HepG2 (cell line): ENCODE measurements at regions not wholly inside any gene's neighbourhood (a gene's known extent, or its start where the extent isn't known, plus 50 kb on each side); places are given as distances from the start of the nearest gene placed in this dataset.

ENCODE experiments used
- ATAC-seq: fragments of 200-7000 bp; cut with Tn5 transposase; 3 replicates; pipeline ENCODE4 v1.9.1; 2020; ENCODE audit warnings: mild to moderate bottlenecking, moderate library complexity
- BruUV-seq: library from RNA; stranded (reverse); fragments of 400-500 nt; replicated peaks from 2 replicates; lab custom pipeline; 2021; lab: Mats Ljungman, UMichigan
- CTCF ChIA-PET: fragments of 300-600 bp; formaldehyde crosslinking; extraction: SDS; loops from one replicate; lab custom pipeline; 2021; ENCODE audit warnings: low total read pairs, inconsistent platforms, low intra/inter-chr PET ratio; lab: Yijun Ruan, JAX
- POLR2A ChIA-PET: fragments of 350-600 bp; sonication (Branson Sonifier 250); formaldehyde crosslinking; loops from one replicate; lab custom pipeline; 2020; ENCODE audit warnings: antibody characterized with exemption, inconsistent platforms; lab: Yijun Ruan, JAX
- DNase-seq: peaks from one replicate; pipeline ENCODE4 v3.0.0-alpha.2; 2015; ENCODE audit warnings: low spot score
- FAIRE-seq: peaks from 3 replicates; lab custom pipeline; 2011; peaks lifted over from hg19 to GRCh38; lab: Jason Lieb, UNC
- H2AFZ ChIP-seq: one replicate; pipeline ENCODE4 v1.6.1; 2011; ENCODE audit warnings: low read length, inconsistent platforms
- H3K27ac ChIP-seq: fragments of 300-600 bp; 3 replicates; pipeline ENCODE4 v1.8.0; 2011; ENCODE audit warnings: mixed run types, mild to moderate bottlenecking, mixed read lengths, low read length, inconsistent platforms; ENCODE audit not compliant: insufficient read depth; ENCODE audit errors: extremely low read length
- H3K27me3 ChIP-seq, 2 experiments: fragments of 200-600 bp in 1 of 2; 2 replicates in 1 of 2; 3 replicates in 1 of 2; pipeline versions ENCODE4 v1.6.0 to v1.8.0; 2011; ENCODE audit warnings: low read length in 2 of 2, mild to moderate bottlenecking in 2 of 2, moderate library complexity in 2 of 2, inconsistent platforms in 1 of 2; ENCODE audit not compliant: insufficient read depth in 2 of 2, control insufficient read depth in 1 of 2
- H3K36me3 ChIP-seq, 2 experiments: fragments of 200-600 bp in 1 of 2; replicated peaks in 1 of 2; 2 replicates in 1 of 2; 3 replicates in 1 of 2; pipeline versions ENCODE4 v1.5.1 to v1.8.0; 2011; ENCODE audit warnings: low read length in 2 of 2, inconsistent platforms in 1 of 2; ENCODE audit not compliant: insufficient read depth in 2 of 2, control insufficient read depth in 1 of 2
- H3K4me1 ChIP-seq: 2 replicates; pipeline ENCODE4 v1.5.1; 2012; ENCODE audit warnings: low read length, inconsistent platforms; ENCODE audit not compliant: insufficient read depth
- H3K4me2 ChIP-seq: 2 replicates; pipeline ENCODE4 v1.6.0; 2011; ENCODE audit warnings: low read depth, low read length, inconsistent platforms
- H3K4me3 ChIP-seq, 3 experiments: fragments of 200-600 bp in 1 of 3; sonication (generic), shearing (Covaris generic) in 1 of 3; replicated peaks in 1 of 3; 2 replicates each; pipeline ENCODE4 v1.5.1; 2011 to 2016; ENCODE audit warnings: low read length in 3 of 3, inconsistent platforms in 2 of 3, low read depth in 2 of 3, mild to moderate bottlenecking in 2 of 3, control low read depth in 1 of 3, mixed read lengths in 1 of 3; ENCODE audit not compliant: insufficient read depth in 1 of 3
- H3K79me2 ChIP-seq: one replicate; pipeline ENCODE4 v1.6.1; 2011; ENCODE audit warnings: low read length, inconsistent platforms; ENCODE audit not compliant: insufficient read depth
- H3K9ac ChIP-seq: 2 replicates; pipeline ENCODE4 v1.6.0; 2011; ENCODE audit warnings: mild to moderate bottlenecking, low read depth, low read length, inconsistent platforms; ENCODE audit not compliant: insufficient read depth
- H3K9me3 ChIP-seq: 2 replicates; pipeline ENCODE4 v1.5.1; 2012; ENCODE audit warnings: mild to moderate bottlenecking, low read length
- H4K20me1 ChIP-seq: 2 replicates; pipeline ENCODE4 v1.6.0; 2011; ENCODE audit warnings: inconsistent platforms, mild to moderate bottlenecking, low read length, moderate library complexity; ENCODE audit not compliant: insufficient read depth
- BRCA1 ChIP-seq: sonication (generic); formaldehyde crosslinking; IDR thresholded peaks from 2 replicates; pipeline ENCODE4 v1.4.0; 2020; ENCODE audit warnings: missing genetic modification reagents
- EED ChIP-seq: sonication (generic); formaldehyde crosslinking; IDR thresholded peaks from 2 replicates; pipeline ENCODE4 v1.5.0; 2020; ENCODE audit warnings: mild to moderate bottlenecking, missing genetic modification reagents
- ELF1 ChIP-seq: sonication (generic); formaldehyde crosslinking; IDR thresholded peaks from 2 replicates; pipeline ENCODE4 v1.4.0; 2020; ENCODE audit warnings: missing genetic modification reagents
- HNRNPUL1 ChIP-seq: fragments of 200-400 bp; formaldehyde crosslinking; IDR thresholded peaks from 2 replicates; pipeline ENCODE4 v1.6.1; 2017; ENCODE audit warnings: low read depth, mild to moderate bottlenecking, low read length, moderate library complexity
- PAX8 ChIP-seq: sonication (generic); formaldehyde crosslinking; IDR thresholded peaks from 2 replicates; pipeline ENCODE4 v1.8.0; 2022; ENCODE audit warnings: mild to moderate bottlenecking, missing genetic modification reagents, borderline replicate concordance
- TAF15 ChIP-seq: fragments of 200-400 bp; formaldehyde crosslinking; IDR thresholded peaks from one replicate; pipeline ENCODE4 v1.6.1; 2018; ENCODE audit warnings: mild to moderate bottlenecking, low read depth, low read length; ENCODE audit not compliant: poor library complexity, severe bottlenecking
- TEAD3 ChIP-seq: optimal IDR thresholded peaks from 2 replicates; pipeline ENCODE3; 2016; ENCODE audit warnings: borderline replicate concordance
- ZNF598 ChIP-seq: sonication (generic); formaldehyde crosslinking; IDR thresholded peaks from 2 replicates; pipeline ENCODE4 v1.5.1; 2020; ENCODE audit warnings: mild to moderate bottlenecking, missing genetic modification reagents, borderline replicate concordance
- ZNF766 ChIP-seq: sonication (generic); formaldehyde crosslinking; IDR thresholded peaks from 2 replicates; pipeline ENCODE4 v1.5.0; 2020; ENCODE audit warnings: missing genetic modification reagents, borderline replicate concordance
- WGBS: methylation state at CpG from one replicate; pipeline ENCODE4 v1.1.6; 2017; ENCODE audit warnings: low lambda C conversion rate; 5-methylcytosine and 5-hydroxymethylcytosine counted together
- in situ Hi-C: cut with HindIII; loops from 2 replicates; pipeline ENCODE4 v1.10.0; 2017; ENCODE audit warnings: low pct_unique_long_range_greater_than_20kb; ENCODE audit not compliant: extremely low pct_ligation_motif_present
- intact Hi-C: fragments of 100-400 bp; cut with micrococcal nuclease; formaldehyde crosslinking; loops from one replicate; pipeline ENCODE4 v1.10.0; 2022; ENCODE audit not compliant: unreplicated experiment
- TF ChIP-seq, protein P1 (sequence below): sonication (generic); formaldehyde crosslinking; IDR thresholded peaks from 2 replicates; pipeline ENCODE4 v1.4.0; 2020; ENCODE audit warnings: mild to moderate bottlenecking, missing genetic modification reagents
- TF ChIP-seq, protein P2 (sequence below): sonication (generic); formaldehyde crosslinking; IDR thresholded peaks from 2 replicates; pipeline ENCODE4 v1.4.0; 2020; ENCODE audit warnings: missing genetic modification reagents, borderline replicate concordance
- TF ChIP-seq, protein P3 (sequence below): sonication (generic); formaldehyde crosslinking; IDR thresholded peaks from 2 replicates; pipeline ENCODE4 v1.4.0; 2020; ENCODE audit warnings: missing genetic modification reagents, mild to moderate bottlenecking, borderline replicate concordance
- TF ChIP-seq, protein P4 (sequence below): sonication (generic); formaldehyde crosslinking; IDR thresholded peaks from 2 replicates; pipeline ENCODE4 v1.4.0; 2020; ENCODE audit warnings: missing genetic modification reagents
- TF ChIP-seq, protein P5 (sequence below): sonication (generic); formaldehyde crosslinking; IDR thresholded peaks from 2 replicates; pipeline ENCODE4 v1.8.0; 2022; ENCODE audit warnings: missing genetic modification reagents, low read depth, mild to moderate bottlenecking, borderline replicate concordance

DNA sequence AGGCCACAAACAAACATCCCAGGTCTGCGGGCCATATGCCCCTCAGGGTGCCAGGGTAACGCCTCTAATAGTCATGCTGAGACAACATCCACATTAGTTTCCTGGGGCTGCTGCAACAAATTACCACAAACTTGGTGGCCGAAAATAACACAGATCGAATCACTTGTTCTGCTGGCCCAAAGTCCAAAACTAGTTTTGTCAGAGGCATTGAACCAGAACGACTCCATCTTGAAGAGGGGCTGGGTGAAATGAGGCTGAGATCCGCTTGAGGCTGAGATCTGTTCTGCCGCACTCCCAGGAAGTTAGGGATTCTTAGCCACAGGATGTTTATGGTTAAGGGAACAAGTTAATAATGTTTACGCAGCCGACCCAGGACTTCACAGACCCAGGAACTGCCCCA is 66.7 kb downstream of the COPS8 start:
- no peak overlapping the region for H3K27ac ChIP-seq
- H4K20me1 ChIP-seq, result no peaks in the 10 kb centered on the region
- peaks cover 12% of the 10 kb centered on the region for H3K9me3 ChIP-seq
- no peak overlapping the region for H2AFZ ChIP-seq
- DNase-seq, result no peak
- FAIRE-seq, result no peak
- no peaks in the 10 kb centered on the region for H3K79me2 ChIP-seq
- intact Hi-C loops, result no loop called here
- ATAC-seq, result no peak
- peaks cover 0 to 10% of the 10 kb centered on the region in 2 experiments; a peak in 1 of 5 replicates for H3K27me3 ChIP-seq
- in situ Hi-C loops, result loop anchor here (10.0 kb wide), 2 partner anchors 172 to 262 kb away; partner anchors contain the start of gene COL6A3
- no peak overlapping the region for H3K4me2 ChIP-seq
- no peaks in the 10 kb centered on the region for H3K36me3 ChIP-seq
- POLR2A ChIA-PET, result no interaction called here
- no TSS peak for BruUV-seq
- H3K4me3 ChIP-seq, result no peak overlapping the region
- no peak overlapping the region for H3K9ac ChIP-seq
- CTCF ChIA-PET, result no interaction called here
- no peaks in the 10 kb centered on the region for H3K4me1 ChIP-seq
- 29% methylated on average over 9 of the region's 9 CpGs for WGBS
- no peak for TF ChIP-seq HNRNPUL1
- no peak for TF ChIP-seq TAF15
- TF ChIP-seq, protein P1, sequence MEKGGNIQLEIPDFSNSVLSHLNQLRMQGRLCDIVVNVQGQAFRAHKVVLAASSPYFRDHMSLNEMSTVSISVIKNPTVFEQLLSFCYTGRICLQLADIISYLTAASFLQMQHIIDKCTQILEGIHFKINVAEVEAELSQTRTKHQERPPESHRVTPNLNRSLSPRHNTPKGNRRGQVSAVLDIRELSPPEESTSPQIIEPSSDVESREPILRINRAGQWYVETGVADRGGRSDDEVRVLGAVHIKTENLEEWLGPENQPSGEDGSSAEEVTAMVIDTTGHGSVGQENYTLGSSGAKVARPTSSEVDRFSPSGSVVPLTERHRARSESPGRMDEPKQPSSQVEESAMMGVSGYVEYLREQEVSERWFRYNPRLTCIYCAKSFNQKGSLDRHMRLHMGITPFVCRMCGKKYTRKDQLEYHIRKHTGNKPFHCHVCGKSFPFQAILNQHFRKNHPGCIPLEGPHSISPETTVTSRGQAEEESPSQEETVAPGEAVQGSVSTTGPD (CRISPR knock-in tag), result no peak
- TF ChIP-seq EED (CRISPR knock-in tag), result no peak
- no peak for TF ChIP-seq ZNF766 (CRISPR knock-in tag)
- no peak for TF ChIP-seq BRCA1 (CRISPR knock-in tag)
- no peak for TF ChIP-seq PAX8 (CRISPR knock-in tag)
- TF ChIP-seq, protein P2, sequence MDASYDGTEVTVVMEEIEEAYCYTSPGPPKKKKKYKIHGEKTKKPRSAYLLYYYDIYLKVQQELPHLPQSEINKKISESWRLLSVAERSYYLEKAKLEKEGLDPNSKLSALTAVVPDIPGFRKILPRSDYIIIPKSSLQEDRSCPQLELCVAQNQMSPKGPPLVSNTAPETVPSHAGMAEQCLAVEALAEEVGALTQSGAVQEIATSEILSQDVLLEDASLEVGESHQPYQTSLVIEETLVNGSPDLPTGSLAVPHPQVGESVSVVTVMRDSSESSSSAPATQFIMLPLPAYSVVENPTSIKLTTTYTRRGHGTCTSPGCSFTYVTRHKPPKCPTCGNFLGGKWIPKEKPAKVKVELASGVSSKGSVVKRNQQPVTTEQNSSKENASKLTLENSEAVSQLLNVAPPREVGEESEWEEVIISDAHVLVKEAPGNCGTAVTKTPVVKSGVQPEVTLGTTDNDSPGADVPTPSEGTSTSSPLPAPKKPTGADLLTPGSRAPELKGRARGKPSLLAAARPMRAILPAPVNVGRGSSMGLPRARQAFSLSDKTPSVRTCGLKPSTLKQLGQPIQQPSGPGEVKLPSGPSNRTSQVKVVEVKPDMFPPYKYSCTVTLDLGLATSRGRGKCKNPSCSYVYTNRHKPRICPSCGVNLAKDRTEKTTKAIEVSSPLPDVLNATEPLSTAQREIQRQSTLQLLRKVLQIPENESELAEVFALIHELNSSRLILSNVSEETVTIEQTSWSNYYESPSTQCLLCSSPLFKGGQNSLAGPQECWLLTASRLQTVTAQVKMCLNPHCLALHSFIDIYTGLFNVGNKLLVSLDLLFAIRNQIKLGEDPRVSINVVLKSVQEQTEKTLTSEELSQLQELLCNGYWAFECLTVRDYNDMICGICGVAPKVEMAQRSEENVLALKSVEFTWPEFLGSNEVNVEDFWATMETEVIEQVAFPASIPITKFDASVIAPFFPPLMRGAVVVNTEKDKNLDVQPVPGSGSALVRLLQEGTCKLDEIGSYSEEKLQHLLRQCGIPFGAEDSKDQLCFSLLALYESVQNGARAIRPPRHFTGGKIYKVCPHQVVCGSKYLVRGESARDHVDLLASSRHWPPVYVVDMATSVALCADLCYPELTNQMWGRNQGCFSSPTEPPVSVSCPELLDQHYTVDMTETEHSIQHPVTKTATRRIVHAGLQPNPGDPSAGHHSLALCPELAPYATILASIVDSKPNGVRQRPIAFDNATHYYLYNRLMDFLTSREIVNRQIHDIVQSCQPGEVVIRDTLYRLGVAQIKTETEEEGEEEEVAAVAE, result no peak
- TF ChIP-seq, protein P3, sequence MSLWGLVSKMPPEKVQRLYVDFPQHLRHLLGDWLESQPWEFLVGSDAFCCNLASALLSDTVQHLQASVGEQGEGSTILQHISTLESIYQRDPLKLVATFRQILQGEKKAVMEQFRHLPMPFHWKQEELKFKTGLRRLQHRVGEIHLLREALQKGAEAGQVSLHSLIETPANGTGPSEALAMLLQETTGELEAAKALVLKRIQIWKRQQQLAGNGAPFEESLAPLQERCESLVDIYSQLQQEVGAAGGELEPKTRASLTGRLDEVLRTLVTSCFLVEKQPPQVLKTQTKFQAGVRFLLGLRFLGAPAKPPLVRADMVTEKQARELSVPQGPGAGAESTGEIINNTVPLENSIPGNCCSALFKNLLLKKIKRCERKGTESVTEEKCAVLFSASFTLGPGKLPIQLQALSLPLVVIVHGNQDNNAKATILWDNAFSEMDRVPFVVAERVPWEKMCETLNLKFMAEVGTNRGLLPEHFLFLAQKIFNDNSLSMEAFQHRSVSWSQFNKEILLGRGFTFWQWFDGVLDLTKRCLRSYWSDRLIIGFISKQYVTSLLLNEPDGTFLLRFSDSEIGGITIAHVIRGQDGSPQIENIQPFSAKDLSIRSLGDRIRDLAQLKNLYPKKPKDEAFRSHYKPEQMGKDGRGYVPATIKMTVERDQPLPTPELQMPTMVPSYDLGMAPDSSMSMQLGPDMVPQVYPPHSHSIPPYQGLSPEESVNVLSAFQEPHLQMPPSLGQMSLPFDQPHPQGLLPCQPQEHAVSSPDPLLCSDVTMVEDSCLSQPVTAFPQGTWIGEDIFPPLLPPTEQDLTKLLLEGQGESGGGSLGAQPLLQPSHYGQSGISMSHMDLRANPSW (CRISPR knock-in tag), result no peak
- no peak for TF ChIP-seq ELF1
- TF ChIP-seq, protein P4, sequence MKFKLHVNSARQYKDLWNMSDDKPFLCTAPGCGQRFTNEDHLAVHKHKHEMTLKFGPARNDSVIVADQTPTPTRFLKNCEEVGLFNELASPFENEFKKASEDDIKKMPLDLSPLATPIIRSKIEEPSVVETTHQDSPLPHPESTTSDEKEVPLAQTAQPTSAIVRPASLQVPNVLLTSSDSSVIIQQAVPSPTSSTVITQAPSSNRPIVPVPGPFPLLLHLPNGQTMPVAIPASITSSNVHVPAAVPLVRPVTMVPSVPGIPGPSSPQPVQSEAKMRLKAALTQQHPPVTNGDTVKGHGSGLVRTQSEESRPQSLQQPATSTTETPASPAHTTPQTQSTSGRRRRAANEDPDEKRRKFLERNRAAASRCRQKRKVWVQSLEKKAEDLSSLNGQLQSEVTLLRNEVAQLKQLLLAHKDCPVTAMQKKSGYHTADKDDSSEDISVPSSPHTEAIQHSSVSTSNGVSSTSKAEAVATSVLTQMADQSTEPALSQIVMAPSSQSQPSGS (CRISPR knock-in tag), result no peak
- TF ChIP-seq ZNF598, result no peak
- no peak for TF ChIP-seq TEAD3 (CRISPR knock-in tag)
- TF ChIP-seq, protein P5, sequence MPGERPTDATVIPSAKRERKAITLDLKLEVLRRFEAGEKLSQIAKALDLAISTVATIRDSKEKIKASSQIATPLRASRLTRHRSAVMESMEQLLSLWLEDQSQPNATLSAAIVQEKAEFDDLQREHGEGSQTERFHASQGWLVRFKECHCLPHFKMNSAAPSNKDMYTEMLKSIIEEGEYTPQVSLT (CRISPR knock-in tag), result no peak
